ENCODE measurements at regions not wholly inside any gene's neighbourhood (a gene's known extent, or its start where the extent isn't known, plus 50 kb on each side); places are given as distances from the start of the nearest gene placed in this dataset.

- no peaks in the 10 kb centered on the region for H3K9me3 Mint-ChIP-seq
- ATAC-seq (no peak), DNase-seq (no peak)
- intact Hi-C loops (cut with micrococcal nuclease), result no loop called here
- H3K4me3 Mint-ChIP-seq, result no peak overlapping the region
- no peaks in the 10 kb centered on the region for H3K4me1 Mint-ChIP-seq (ENCODE audit: low read depth)
- POLR2A ChIA-PET, result no interaction called here
- no peak overlapping the region for H3K27ac Mint-ChIP-seq
- no peaks in the 10 kb centered on the region for H3K36me3 Mint-ChIP-seq (ENCODE audit: low read depth)
- no peak for TF ChIP-seq CTCF (IDR thresholded peaks at IDR 0.05)
- CTCF ChIA-PET, result no interaction called here
- peaks cover 9% of the 10 kb centered on the region for H3K27me3 Mint-ChIP-seq
These were observed 140.5 kb downstream of the ST6GAL2 start for GRCh38 chr2:106745468-106745867.

GRCh38 chr2:106749823-106750222 is 136.1 kb downstream of the ST6GAL2 start:
- H3K27ac Mint-ChIP-seq, result no peak overlapping the region
- ATAC-seq, result no peak
- no peak for DNase-seq
- H3K27me3 Mint-ChIP-seq, result peaks cover 7% of the 10 kb centered on the region
- no peaks in the 10 kb centered on the region for H3K4me1 Mint-ChIP-seq (ENCODE audit: low read depth)
- ChIA-PET POLR2A (no interaction called here), CTCF (no interaction called here)
- H3K36me3 Mint-ChIP-seq (ENCODE audit: low read depth), result no peaks in the 10 kb centered on the region
- H3K9me3 Mint-ChIP-seq, result peaks cover 2% of the 10 kb centered on the region
- intact Hi-C loops (cut with micrococcal nuclease), result no loop called here
- H3K4me3 Mint-ChIP-seq, result no peak overlapping the region
- no peak for TF ChIP-seq CTCF (IDR thresholded peaks at IDR 0.05)
